GM18951 (cell line): ENCODE measurements at regions not wholly inside any gene's neighbourhood (a gene's known extent, or its start where the extent isn't known, plus 50 kb on each side); places are given as distances from the start of the nearest gene placed in this dataset.

Source experiments
- POLR2A ChIP-seq: IDR thresholded peaks from 4 replicates; pipeline ENCODE4 v1.6.1; 2011; ENCODE audit warnings: mild to moderate bottlenecking; ENCODE audit not compliant: insufficient read length, insufficient read depth; ENCODE audit errors: extremely low read depth
- in situ Hi-C: fragments of 300-500 bp; cut with MboI; formaldehyde crosslinking; loops from one replicate; pipeline ENCODE4 v1.12.0; 2022; ENCODE audit warnings: low sequenced_read_pairs, mixed read lengths, inconsistent platforms; ENCODE audit not compliant: unreplicated experiment

DNA sequence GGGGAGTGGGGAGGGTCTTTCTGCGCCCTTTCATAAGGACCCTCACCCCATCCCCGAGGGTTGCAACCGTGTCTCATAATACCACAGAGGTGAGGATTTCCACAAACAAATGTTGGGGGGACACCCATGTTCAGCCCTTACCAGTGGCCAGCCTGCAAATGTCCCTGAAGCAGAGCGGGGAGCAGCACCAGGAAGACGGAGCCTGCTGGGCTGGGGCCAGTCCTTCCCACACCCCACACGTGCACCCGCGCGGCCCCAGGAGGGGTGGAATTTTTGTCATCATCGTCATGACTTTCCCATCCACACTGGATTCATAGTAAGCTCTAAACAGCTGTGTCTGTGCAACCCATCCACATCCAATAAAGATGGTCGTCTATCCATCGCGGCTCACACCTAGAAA, 409.8 kb downstream of the BRD1 start:
- in situ Hi-C loops, result no loop called here
- TF ChIP-seq POLR2A, result no peak

DNA sequence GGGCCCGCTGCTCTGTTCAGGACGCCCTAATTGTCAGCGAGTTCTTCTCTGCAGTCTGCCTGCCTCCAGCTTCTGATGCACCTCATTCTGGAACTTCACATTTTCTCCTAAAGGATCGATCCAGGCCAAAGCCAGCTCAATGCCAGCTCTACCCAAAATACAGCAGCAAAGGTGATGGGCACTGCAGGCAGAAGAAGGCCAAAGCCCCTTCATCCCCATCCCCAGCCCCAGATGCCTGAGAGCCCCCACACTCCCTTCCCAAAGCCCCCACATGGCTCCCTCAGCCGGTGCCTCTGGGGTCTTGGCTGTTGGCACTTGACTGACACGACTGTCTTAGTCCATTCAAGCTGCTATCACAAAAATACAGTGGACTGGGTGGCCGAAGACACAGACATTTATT, 410.3 kb downstream of the BRD1 start:
- TF ChIP-seq POLR2A, result no peak
- in situ Hi-C loops, result no loop called here

DNA sequence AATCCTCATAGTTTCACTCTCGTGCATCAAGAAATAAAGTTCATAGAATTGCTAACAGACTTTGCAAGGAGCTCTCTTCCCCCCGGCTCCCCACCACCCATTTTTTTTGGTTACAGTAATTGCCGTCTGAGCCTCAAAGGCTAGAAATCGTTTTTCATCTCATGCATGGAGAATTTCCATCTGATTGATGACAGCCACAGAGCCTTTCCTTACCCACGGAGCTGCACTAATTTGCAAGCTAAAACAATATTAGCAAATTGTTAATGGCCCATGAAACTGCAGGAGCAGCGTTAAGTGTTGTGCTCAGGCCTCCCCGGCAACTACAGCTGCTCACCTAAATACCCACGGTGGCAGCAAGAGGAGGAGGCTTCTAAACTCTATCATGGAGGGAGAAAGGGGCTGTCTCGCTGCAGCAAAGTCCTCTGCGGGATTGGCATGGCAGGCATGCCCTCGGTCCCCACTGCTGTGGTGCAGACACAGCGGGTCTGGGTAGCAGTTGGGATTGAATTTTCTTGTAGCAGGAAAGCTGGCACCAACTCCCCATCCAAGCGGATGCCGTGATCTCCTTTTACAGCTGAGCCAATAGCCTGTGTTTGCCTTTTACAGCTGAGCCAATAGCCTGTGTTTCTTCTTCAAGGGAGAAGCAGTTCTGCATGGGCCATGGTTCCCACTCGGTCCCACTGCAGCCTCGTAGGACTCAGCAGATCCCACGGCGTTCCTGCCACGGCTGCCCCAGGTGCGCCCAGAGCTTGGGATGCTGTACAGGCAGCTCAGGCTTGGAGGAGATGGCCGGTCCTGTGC, 412.3 kb downstream of the BRD1 start:
- no peak for TF ChIP-seq POLR2A
- in situ Hi-C loops, result no loop called here

DNA sequence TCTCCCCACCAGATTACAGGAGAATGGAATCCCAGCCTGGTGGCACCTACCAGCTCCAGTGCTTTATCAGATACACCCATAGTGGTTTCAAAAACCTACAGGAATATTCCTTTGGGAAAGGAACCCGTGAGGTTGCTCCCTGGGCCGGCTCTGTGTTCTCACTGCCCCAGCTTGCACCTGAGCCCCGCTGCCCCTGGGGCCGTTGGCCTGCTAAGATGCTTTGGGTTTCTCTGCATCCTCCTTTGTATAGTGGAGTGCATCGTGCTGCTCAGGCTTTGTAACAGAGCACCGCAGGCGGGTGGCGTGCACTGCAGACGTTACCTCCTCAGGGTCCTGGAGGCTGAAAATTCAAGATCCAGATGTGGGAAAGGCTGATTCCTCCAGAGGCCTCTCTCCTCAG, 414.1 kb downstream of the BRD1 start:
- in situ Hi-C loops, result no loop called here

DNA sequence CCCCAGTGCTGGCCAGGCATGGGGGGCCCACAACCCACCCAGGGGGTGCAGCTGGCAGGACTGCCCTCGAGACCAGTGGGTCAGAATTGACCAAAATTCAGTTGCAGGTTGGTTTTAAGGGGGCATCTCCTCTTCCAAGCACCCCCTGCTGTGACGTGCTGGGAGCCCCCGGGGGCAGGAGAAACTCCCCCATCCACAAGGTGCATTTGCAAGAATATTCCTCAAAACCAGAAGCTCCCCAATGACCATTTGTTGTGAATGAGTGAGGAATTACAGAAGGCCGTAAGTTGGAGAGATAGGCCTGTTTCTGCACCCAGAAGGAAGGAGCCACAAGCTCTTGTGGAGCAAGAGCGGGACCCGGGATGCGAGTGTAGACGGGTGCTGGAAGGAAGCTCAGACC, 414.5 kb downstream of the BRD1 start:
- in situ Hi-C loops, result no loop called here
- no peak for TF ChIP-seq POLR2A

More for the DNA sequence above, 414.1 kb downstream of the BRD1 start:
- no peak for TF ChIP-seq POLR2A

DNA sequence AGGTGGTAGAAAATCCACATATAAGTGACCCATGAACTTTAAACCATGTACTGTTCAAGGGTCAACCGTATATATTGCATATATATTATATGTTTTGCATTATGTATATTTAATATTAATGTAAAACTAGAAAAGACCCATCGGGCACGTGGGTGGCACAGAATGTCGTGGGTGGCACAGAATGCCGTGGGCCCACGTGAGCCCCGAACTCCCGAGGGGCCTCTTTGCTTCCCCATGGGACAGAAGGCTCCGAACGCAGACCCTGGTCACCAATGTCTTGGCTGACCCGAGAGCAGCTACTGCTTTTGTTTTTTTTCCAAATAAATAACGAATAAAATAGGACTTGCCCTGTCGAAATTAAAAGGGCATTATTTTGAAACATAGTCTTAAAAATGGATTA, 415.4 kb downstream of the BRD1 start:
- in situ Hi-C loops, result no loop called here
- no peak for TF ChIP-seq POLR2A

DNA sequence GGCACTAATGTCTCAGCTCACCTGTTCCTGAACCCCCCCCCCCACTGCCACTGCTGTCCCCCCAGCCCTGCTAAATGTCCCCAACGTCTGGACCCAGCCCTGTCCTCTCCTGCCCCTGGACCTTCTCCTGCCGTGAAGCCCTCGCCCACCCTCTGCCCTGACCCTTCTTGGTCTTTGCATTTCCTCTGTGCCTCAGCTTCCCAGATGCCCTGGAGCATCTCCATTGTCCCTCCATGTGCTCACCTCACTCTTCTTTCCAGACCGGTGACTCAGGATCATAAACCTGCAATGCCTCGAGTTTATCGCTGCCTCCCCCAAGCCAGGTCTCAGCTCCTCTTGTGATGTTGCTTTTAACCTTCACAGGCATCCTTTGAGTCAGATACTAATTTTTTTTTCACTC, 416.4 kb downstream of the BRD1 start:
- in situ Hi-C loops, result no loop called here

DNA sequence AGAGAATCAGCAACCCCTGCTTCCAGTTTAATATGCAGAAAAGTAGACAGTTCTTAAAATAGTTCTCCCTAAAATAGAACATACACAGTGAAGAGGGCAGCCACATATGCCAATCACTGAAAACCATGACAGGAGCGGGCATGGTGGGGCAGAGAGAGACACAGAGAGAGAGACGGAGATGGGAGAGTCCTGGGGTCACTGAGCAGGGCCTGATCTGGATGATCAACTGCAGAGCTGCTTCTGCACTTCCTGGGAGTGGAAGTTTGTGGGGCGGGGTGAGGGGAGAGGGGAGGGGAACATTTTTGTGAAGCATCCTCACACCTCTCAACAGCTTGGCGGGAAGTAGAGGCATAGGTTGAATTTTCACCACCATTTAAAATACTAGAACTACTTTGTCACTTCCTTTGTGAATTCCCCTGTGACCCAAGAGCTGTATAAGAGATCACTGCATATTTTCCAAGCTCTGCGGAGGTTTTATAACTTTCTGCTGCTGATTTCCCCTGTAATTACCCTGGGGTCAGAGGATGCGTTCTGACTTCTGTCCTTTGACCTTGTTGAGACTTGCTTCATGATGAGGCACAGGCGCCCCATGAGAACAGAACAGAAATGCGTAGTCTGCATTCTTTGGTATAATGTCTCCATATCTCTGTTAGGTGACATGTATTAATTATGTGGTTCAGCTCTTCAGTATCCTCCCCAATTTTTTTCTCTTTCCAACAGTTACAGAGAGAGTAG, 419.4 kb downstream of the BRD1 start:
- TF ChIP-seq POLR2A, result no peak
- in situ Hi-C loops, result no loop called here

More for the DNA sequence above, 416.4 kb downstream of the BRD1 start:
- no peak for TF ChIP-seq POLR2A

DNA sequence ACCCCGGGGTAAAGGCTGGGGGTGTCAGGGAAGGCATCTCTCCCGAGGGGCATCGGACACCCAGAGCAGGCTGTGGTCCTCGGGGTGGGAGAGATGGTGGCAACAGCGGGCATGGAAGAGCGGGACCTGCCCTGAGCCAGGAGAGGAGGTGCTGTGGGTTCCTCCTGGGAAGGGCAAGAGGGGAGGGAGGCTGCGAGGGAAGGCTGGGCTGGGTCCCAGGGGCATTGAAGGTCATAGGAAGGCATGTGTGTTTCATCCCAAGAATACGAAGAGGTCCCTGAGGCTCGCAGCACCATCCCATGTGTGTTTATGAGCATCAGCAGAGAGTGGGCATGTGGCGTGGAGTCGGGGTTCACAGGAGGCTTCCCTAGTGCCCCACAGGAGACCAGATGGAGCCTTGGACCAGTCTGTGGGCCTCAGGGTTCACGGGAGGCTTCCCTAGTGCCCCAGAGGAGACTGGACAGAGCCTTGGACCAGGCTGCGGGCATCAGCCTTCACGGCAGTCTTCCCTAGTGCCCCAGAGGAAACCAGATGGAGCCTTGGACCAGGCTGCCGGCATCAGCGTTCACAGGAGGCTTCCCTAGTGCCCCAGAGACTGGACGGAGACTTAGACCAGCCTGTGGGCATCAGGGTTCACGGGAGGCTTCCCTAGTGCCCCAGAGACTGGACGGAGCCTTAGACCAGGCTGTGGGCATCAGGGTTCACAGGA, 420.6 kb downstream of the BRD1 start:
- in situ Hi-C loops, result no loop called here

DNA sequence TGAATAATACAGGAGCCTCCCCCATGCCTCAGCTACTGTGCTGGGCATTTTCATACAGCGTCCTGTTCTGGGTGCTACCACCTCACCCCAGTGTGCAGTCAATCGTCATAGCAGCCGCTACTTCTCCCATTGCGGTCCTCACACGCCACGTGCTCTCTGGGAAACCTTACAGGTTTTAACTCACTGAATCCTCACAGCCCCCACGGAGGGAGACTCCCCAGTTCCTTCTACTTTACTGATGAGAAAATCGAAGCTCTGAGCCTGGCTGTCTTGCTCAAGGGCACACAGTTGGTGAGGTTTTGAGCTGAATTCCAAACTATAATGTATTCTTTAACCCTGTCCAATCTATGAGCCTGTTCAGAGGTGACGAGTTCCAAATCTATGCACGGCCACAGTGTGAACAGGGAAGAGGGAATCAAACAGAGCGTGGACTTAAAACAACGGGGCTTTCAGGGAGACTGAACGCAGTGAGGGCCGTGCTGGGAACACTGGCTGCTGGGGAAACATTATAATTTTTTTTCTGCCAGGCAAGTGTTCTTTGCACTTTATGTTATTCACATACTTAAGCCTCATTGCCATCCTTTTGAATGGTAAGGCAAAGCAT, 421.5 kb downstream of the BRD1 start:
- in situ Hi-C loops, result no loop called here
- no peak for TF ChIP-seq POLR2A

More for the DNA sequence above, 420.6 kb downstream of the BRD1 start:
- TF ChIP-seq POLR2A, result no peak

DNA sequence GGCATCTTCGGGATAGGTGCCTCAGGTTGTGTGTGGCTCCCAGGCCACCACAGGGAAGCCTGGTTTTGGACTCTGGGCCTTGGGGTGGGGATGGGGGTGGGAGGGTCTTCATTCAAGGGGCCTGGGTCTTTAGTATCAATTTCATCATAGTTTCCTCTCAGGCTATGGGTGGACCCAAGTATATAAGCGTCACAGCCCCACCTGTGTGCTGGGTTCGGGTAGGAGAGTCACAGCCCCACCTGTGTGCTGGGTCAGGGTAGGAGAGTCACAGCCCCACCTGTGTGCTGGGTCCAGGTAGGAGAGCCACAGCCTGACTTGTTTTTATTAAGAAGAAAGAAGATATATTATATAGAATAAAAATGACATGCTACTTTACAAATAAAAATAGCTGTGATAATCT, 422.1 kb downstream of the BRD1 start:
- in situ Hi-C loops, result no loop called here
- TF ChIP-seq POLR2A, result no peak

DNA sequence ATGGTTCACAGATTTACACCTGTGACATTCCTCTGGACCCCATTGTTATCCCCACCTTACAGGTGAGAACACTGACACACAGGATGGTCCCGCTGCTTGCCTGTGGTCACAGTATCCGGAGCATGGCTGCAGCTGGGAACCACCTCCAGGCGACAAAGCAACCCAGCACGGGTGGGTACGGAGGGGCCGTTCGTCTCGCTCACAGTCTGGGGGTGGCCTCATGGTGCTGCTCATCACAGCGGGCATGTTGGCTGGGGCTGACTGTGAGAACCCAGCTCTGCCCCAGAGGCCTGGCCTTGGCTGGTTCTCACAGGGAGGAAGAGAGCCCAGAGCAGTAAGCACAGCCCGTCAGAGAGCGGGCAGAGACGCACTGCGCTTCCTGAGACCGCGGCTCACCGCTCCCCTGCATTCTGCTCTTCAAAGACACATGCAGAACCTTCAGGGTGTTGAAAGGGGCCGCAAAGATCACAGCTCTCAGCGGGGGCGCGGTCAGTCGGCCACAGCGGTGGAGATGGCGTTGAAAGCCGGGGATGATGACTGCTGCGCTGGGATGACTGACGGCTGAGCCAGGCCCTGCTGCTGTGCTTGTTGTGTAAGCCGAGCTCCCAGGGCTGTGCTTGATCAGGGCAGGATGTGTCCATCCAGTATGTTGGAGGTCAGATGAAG, 423.0 kb downstream of the BRD1 start:
- TF ChIP-seq POLR2A, result no peak
- in situ Hi-C loops, result no loop called here

DNA sequence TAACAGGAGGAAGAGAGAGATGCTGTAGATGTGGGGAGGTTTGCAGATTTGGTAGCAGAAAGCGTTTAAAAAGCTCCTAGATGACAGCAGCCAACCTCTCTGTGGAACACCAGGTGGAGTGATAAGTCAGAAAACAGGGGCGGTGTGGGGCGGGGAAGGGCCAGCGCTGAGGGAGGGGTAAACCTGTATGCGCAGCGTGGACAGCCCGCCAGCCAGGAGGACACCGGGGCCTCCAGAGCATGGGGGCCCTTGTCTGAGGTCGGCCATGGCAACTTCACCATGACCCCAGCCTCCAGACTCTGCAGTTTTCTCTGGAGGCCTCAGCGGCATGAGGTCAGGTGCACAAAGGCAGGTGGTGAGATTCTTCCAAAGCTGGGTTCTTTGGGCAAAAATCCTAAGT, 423.7 kb downstream of the BRD1 start:
- TF ChIP-seq POLR2A, result no peak
- in situ Hi-C loops, result no loop called here
